Suppressor macrophage (primary cell): ENCODE measurements at regions not wholly inside any gene's neighbourhood (a gene's known extent, or its start where the extent isn't known, plus 50 kb on each side); places are given as distances from the start of the nearest gene placed in this dataset.

Experiments used
- DNase-seq, 4 experiments: peaks; one replicate each; pipeline ENCODE4 v3.0.0-alpha.2; 2020 to 2022

DNA sequence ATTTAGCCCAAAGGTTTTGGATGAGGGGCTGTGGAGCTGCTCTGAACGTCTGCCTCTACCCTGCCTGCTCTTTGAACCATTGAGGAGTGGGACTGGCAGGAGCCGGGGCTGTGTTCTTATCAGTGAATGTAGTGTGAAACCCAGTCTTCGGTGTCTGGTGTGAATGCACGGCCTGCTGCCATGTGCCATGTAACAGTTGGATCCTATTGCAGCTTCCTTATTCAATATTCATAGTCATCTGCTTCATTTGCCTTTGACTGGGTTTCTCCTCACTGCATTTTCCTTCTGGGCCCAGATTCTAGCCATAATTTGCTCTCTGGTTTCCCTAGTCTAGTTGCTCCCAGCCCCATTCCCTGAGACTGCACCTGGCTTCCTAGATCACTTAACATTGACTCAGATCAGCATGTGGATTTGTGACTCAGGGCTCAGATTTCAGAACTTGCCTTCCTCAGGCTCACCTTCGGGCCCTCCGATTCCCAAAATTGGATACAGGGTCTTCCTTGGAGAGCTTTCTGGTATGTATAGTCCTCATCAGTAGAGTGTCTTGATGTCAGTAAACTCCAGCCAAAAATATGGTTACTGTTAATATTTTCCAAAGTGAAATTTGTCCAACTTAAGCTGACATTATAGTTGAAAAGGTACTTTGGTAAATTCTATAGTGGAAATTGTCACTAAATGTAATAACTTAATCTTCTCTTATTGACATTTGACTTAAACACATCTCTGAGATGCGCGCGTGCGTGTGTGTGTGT is 94.0 kb upstream of the DDIT4L start:
- DNase-seq, result no peak

- DNase-seq, result no peak
Observed at GRCh38 chr4:100280807-100281206, 90.5 kb upstream of the DDIT4L start.

DNA sequence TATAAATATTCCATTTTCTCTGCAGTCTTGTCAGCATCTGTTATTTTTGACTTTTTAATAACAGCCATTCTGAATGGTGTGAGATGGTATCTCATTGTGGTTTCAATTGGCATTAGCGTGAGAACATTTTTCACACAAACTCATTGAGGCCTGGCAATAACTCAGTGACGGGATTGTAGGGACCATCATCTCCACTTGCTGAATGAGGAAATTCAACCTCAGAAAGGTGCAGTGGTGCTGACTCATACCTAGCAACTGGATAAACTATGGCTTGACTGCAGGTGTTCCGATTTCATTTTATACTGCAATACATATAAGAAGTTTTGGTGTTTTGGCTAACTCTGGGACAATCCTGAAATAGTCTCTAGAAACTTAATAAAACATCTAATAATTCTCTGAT is 88.3 kb upstream of the DDIT4L start:
- DNase-seq, result no peak

GRCh38 chr4:100269446-100269845 is 79.2 kb upstream of the DDIT4L start:
- no peak for DNase-seq

DNA sequence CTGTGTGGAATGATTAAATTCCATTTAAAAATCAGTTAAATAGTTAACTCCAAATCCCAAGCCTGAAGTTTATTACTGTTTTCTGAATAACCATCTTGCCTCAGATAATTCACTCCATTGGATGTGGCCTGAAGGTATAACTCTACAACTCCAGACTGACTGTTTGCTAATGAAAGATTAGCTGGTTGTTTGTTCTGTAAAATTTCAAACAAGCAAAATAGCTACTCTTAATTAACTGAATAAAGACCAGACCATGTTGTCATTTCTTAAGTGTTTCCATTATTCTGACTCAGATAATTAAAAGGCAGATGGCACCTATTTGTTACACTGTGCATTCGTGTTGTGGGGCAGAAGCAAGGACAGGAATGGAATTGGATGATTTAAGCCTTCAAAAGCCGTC is 78.5 kb upstream of the DDIT4L start:
- DNase-seq, result no peak

- no peak for DNase-seq
Observed at GRCh38 chr4:100261346-100261745, 71.1 kb upstream of the DDIT4L start.

DNA sequence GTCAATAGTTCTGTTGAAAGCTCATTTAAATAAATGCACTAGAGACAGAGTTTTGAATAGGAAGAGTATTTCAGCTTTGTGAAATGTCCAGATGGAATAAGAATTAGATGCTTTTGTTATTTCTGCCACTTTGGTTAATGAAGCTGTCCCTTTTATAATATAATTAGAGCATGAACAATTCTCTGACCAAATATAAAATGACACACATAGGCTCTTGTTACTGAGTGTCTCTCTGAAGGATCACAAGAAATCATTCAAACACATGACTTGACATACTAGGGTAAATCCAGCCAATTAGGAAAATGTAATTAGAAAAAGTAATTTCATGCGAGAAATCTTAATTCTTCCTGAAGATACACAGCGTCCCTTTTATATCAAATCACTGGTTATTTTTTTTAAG is 68.4 kb upstream of the DDIT4L start:
- no peak for DNase-seq

DNA sequence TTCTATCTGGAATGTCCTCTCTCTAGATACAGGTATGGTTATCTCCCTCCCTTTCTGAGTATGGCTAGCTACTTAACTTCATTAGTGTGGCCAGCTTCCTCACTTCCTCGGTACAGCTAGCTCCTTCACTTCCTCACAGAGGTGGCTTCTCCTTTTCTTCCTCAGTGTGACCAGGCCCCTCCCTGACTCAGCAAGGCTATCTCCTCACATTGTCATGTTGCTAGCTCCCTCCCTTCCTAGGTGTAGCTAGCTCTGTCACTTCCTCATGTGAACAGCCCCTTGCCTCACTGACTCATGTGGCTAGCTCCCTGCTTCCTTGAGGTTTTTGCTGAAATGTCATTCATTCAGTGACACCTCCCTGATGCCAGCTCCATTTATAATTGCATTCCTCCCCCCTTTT is 67.3 kb upstream of the DDIT4L start:
- DNase-seq, result peak in 3 of 4 experiments; percentile 0 to 11 (median 3)

- DNase-seq, result no peak
Observed at GRCh38 chr4:100254237-100254636, 64.0 kb upstream of the DDIT4L start.

DNA sequence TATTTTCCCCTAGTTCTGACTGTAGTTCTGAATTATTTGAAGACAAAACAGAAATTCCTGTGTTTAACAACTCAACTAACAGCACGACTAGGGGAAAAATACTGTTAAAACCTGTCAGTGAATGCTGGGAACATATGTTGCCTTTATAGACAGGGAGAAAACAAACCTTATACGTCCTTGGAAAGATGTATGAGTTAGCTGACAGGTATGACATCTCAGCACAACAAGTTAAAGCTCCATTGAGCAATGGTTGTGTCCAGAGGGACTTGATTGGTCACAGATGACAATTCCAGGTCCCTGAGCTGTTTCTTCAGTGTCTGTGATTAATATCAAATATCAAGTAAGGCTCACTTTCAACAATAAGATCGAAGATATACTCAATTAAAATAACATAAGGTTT is 58.2 kb upstream of the DDIT4L start:
- DNase-seq, result no peak

DNA sequence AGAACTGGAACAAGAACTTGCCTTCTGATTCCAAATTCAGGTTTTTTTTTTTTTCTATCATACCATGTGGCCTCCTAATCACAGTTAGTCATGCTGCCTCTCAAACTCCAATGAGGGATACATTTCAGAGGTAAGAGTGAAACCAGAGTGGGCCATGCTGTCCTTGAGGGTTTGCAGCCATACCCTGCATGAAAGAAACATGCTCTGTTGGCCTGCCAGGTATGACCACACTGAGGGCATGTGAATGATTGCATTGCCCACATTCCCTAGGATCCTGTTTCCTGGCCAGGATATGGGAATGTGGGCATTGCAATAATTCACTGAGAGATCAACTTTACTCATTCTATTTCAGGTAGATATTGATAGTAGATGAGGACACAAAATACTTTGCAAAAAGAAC is 56.4 kb upstream of the DDIT4L start:
- no peak for DNase-seq

DNA sequence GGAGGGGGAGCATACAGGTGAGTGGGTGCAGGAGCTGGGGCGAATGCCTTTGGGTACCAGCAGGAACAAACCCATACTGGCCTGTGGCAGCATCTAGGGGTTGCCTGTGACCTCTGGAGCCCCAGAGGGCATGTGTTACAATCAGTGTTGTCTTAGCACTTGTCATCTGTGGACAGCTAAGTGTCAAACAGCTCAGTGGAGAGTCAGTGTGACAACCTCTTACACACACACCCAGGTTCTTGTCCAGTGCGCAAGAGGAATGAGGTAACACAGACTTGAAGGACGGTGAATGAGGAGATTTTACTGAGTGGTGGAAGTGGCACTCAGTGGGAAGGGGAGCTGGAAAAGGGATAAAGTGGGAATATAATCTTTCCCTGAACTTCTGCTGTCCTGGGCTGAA is 54.1 kb upstream of the DDIT4L start:
- DNase-seq, result no peak
